ENCODE measurements at regions not wholly inside any gene's neighbourhood (a gene's known extent, or its start where the extent isn't known, plus 50 kb on each side); places are given as distances from the start of the nearest gene placed in this dataset.

DNA sequence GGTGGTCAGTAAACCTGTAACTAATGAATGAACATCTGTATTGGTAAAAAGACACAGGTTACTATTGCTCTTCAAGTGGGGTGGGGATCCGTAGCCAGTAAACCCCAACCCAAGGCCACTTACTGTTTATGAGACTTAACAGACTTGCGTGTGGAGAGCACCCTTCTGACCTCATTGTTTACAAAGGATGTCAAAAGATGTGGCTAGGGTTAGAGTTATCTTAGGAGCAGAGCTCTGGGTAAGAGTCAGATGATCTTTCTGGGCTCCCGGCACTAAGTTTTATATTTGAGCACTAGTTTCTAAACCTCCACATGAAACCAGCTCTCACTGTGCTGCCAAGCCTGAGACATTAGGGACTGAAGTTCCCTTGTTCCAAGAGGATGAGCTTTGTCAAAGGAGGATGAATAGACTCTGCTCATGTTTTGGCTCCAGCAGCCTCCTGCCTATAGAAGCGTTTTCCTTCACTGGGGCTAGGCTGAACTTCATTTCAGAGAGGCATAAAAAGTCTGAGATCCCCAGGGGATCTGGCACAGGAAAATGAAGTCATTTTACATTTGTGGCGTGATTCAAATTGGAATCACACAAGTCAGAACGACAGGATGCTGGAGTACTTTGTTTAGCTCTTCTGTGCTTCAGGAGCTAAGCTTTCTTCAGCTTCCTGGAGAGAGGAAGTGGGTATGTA lies 403.1 kb upstream of the TRIB2 start:
- H3K9me3 Mint-ChIP-seq: peaks cover 0 to 4% (median 0%) of the 10 kb centered on the region in 8 donors
- Histone ChIP-seq H3K4me3 (ENCODE audit: low read length in 2 of 2) (no peak overlapping the region), H3K27ac (ENCODE audit: low read depth, low read length) (no peak overlapping the region), H3K9me3 (ENCODE audit: control insufficient read depth in 1 of 2, low read length in 2 of 2) (no peaks in the 10 kb centered on the region), H3K4me1 (ENCODE audit: insufficient read depth, low read length) (peaks cover 27% of the 10 kb centered on the region), H3K27me3 (ENCODE audit: insufficient read depth, low read length) (no peaks in the 10 kb centered on the region), H3K36me3 (ENCODE audit: insufficient read depth, low read length) (no peaks in the 10 kb centered on the region)
- H3K4me3 Mint-ChIP-seq: no peak overlapping the region
- peaks cover 19 to 35% (median 25%) of the 10 kb centered on the region in 4 donors for H3K4me1 Mint-ChIP-seq
- H3K36me3 Mint-ChIP-seq: no peaks in the 10 kb centered on the region
- intact Hi-C loops (cut with micrococcal nuclease): no loop called here
- ChIA-PET CTCF (ENCODE audit: partially characterized antibody) (interaction anchor here (1.1 kb wide), 1 partner anchor 8 kb away, joined by 3 read pairs; no protein-coding TSS in a partner anchor), POLR2A (ENCODE audit: partially characterized antibody) (interaction anchor here (1.4 kb wide), 1 partner anchor 18 kb away, joined by 3 read pairs; no protein-coding TSS in a partner anchor)
- H3K27ac Mint-ChIP-seq: no peak overlapping the region
- DNase-seq: no peak
- no peaks in the 10 kb centered on the region for H3K27me3 Mint-ChIP-seq

DNA sequence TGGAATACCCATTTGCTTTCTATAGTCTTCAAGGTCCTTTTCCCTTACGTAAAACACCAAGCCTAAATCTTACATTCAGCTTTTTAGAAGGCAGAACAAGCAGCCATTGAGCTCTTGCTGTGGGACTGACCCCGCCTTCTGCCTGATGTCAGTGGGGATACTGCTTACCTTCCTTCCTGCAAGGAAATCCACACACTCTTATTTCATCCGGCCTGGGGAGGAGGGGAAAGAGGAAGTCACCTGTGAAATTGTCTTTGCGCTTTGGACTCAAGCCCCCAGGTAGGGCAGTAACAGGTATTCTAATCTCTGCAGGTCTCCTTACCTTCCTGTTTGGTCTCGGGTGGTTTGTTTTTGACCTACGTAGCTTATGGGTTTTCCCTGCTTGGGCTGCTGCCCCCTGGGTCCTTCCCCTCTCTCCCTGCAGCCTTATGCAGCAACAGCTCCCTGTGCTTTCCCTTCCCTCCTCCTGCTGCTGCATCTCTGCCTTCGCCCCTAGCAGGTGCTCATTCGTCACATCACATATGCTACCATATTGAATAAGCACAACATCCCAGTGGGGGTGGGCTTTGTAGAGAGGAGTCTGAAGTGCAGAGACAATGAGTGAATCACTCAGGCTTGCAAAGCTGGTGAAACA lies 402.5 kb upstream of the TRIB2 start:
- Histone ChIP-seq H3K4me3 (ENCODE audit: low read length in 2 of 2) (no peak overlapping the region), H3K36me3 (ENCODE audit: insufficient read depth, low read length) (no peaks in the 10 kb centered on the region), H3K9me3 (ENCODE audit: control insufficient read depth in 1 of 2, low read length in 2 of 2) (no peaks in the 10 kb centered on the region), H3K4me1 (ENCODE audit: insufficient read depth, low read length) (peaks cover 20% of the 10 kb centered on the region), H3K27me3 (ENCODE audit: insufficient read depth, low read length) (no peaks in the 10 kb centered on the region), H3K27ac (ENCODE audit: low read depth, low read length) (no peak overlapping the region)
- DNase-seq: no peak
- Mint-ChIP-seq H3K9me3 (peaks cover 0 to 4% (median 0%) of the 10 kb centered on the region in 8 donors), H3K4me1 (peaks cover 14 to 30% (median 20%) of the 10 kb centered on the region in 4 donors), H3K36me3 (no peaks in the 10 kb centered on the region), H3K27me3 (no peaks in the 10 kb centered on the region), H3K4me3 (no peak overlapping the region), H3K27ac (no peak overlapping the region)
- CTCF ChIA-PET (ENCODE audit: partially characterized antibody): interaction anchor here (1.1 kb wide), 1 partner anchor 9 kb away, joined by 3 read pairs; no protein-coding TSS in a partner anchor
- POLR2A ChIA-PET (ENCODE audit: partially characterized antibody): interaction anchor here (1.4 kb wide), 1 partner anchor 19 kb away, joined by 3 read pairs; no protein-coding TSS in a partner anchor
- intact Hi-C loops (cut with micrococcal nuclease): no loop called here

DNA sequence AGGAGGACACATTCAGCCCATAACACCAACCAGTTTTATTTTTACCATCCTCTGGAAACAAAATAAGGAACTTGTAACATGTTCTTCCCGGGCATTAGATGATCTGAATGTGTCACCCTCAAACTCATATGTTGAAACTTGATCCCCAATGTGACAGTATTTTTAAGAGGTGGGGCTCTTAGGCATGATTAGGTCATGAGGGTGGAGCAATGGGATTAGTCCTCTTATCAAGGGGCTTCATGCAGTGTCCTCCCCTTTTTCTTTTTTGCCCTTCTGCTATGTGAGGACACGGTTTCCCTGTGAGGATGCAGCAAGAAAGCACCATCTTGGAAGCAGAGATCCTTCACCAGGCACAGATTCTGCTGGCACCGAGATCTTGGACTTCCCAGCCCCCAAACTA lies 401.5 kb upstream of the TRIB2 start:
- no peaks in the 10 kb centered on the region for H3K9me3 ChIP-seq (ENCODE audit: control insufficient read depth in 1 of 2, low read length in 2 of 2)
- CTCF ChIA-PET (ENCODE audit: partially characterized antibody): no interaction called here
- Mint-ChIP-seq H3K27ac (no peak overlapping the region), H3K27me3 (no peaks in the 10 kb centered on the region), H3K4me3 (no peak overlapping the region), H3K4me1 (peaks cover 7 to 20% (median 13%) of the 10 kb centered on the region in 4 donors), H3K9me3 (peaks cover 0 to 4% (median 0%) of the 10 kb centered on the region in 8 donors), H3K36me3 (no peaks in the 10 kb centered on the region)
- no peak overlapping the region for H3K4me3 ChIP-seq (ENCODE audit: low read length in 2 of 2)
- peaks cover 11% of the 10 kb centered on the region for H3K4me1 ChIP-seq (ENCODE audit: insufficient read depth, low read length)
- H3K27me3 ChIP-seq (ENCODE audit: insufficient read depth, low read length): no peaks in the 10 kb centered on the region
- intact Hi-C loops (cut with micrococcal nuclease): no loop called here
- POLR2A ChIA-PET (ENCODE audit: partially characterized antibody): no interaction called here
- no peak overlapping the region for H3K27ac ChIP-seq (ENCODE audit: low read depth, low read length)
- H3K36me3 ChIP-seq (ENCODE audit: insufficient read depth, low read length): no peaks in the 10 kb centered on the region
- DNase-seq: no peak

DNA sequence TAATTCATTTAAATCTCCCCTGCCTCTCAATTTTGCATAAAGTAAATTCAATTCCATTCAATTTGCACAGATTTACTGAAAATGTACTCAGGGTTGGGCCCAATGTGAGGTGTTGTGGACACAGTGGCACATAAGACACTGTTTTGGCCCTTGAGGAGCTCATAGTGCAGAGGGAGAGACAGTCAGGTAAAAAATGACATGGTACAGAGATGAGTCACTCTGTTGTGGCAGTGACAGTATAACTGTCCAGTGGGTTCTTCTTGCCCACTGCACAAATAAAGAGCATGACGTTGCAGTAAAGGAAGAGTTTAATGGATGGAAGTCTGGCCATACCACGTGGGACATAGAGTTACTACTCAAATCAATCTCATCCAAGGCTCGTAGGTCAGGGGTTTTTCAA lies 400.3 kb upstream of the TRIB2 start:
- no peak overlapping the region for H3K27ac Mint-ChIP-seq
- ChIA-PET CTCF (ENCODE audit: partially characterized antibody) (no interaction called here), POLR2A (ENCODE audit: partially characterized antibody) (no interaction called here)
- H3K27me3 Mint-ChIP-seq: no peaks in the 10 kb centered on the region
- H3K9me3 ChIP-seq (ENCODE audit: control insufficient read depth in 1 of 2, low read length in 2 of 2): no peaks in the 10 kb centered on the region
- no peak overlapping the region for H3K4me3 Mint-ChIP-seq
- no peaks in the 10 kb centered on the region for H3K36me3 Mint-ChIP-seq
- H3K27ac ChIP-seq (ENCODE audit: low read depth, low read length): no peak overlapping the region
- H3K4me3 ChIP-seq (ENCODE audit: low read length in 2 of 2): no peak overlapping the region
- intact Hi-C loops (cut with micrococcal nuclease): no loop called here
- no peaks in the 10 kb centered on the region for H3K36me3 ChIP-seq (ENCODE audit: insufficient read depth, low read length)
- DNase-seq: no peak
- no peaks in the 10 kb centered on the region for H3K27me3 ChIP-seq (ENCODE audit: insufficient read depth, low read length)
- H3K4me1 ChIP-seq (ENCODE audit: insufficient read depth, low read length): no peaks in the 10 kb centered on the region
- H3K4me1 Mint-ChIP-seq: peaks cover 0 to 8% (median 5%) of the 10 kb centered on the region in 4 donors
- peaks cover 0 to 4% (median 0%) of the 10 kb centered on the region in 8 donors for H3K9me3 Mint-ChIP-seq

DNA sequence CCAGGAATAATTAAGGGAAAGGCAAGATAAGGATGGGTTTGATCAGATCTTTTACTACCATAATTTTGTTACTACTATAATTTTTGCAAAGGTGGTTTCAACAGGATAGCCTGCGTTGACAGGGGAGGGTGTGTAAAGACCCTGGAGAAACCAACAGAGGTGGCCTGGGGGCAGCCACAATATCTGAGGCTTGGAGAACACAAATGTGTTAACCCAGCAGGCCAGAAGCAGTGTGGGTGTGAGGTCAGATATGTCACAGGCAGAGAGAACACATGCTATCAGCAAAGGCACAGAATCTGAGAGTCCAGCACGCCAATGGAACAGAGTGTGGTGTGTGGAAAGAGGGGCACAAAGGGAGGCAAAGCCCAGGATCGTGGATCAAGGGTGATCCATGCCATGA lies 399.4 kb upstream of the TRIB2 start:
- Histone ChIP-seq H3K4me3 (ENCODE audit: low read length in 2 of 2) (no peak overlapping the region), H3K4me1 (ENCODE audit: insufficient read depth, low read length) (no peaks in the 10 kb centered on the region), H3K27ac (ENCODE audit: low read depth, low read length) (no peak overlapping the region), H3K9me3 (ENCODE audit: control insufficient read depth in 1 of 2, low read length in 2 of 2) (no peaks in the 10 kb centered on the region), H3K27me3 (ENCODE audit: insufficient read depth, low read length) (no peaks in the 10 kb centered on the region), H3K36me3 (ENCODE audit: insufficient read depth, low read length) (no peaks in the 10 kb centered on the region)
- H3K9me3 Mint-ChIP-seq: peaks cover 0 to 4% (median 0%) of the 10 kb centered on the region in 8 donors
- ChIA-PET POLR2A (ENCODE audit: partially characterized antibody) (no interaction called here), CTCF (ENCODE audit: partially characterized antibody) (no interaction called here)
- H3K27me3 Mint-ChIP-seq: no peaks in the 10 kb centered on the region
- intact Hi-C loops (cut with micrococcal nuclease): no loop called here
- no peak for DNase-seq
- H3K4me3 Mint-ChIP-seq: no peak overlapping the region
- peaks cover 0 to 8% (median 5%) of the 10 kb centered on the region in 4 donors for H3K4me1 Mint-ChIP-seq
- no peak overlapping the region for H3K27ac Mint-ChIP-seq
- H3K36me3 Mint-ChIP-seq: no peaks in the 10 kb centered on the region

DNA sequence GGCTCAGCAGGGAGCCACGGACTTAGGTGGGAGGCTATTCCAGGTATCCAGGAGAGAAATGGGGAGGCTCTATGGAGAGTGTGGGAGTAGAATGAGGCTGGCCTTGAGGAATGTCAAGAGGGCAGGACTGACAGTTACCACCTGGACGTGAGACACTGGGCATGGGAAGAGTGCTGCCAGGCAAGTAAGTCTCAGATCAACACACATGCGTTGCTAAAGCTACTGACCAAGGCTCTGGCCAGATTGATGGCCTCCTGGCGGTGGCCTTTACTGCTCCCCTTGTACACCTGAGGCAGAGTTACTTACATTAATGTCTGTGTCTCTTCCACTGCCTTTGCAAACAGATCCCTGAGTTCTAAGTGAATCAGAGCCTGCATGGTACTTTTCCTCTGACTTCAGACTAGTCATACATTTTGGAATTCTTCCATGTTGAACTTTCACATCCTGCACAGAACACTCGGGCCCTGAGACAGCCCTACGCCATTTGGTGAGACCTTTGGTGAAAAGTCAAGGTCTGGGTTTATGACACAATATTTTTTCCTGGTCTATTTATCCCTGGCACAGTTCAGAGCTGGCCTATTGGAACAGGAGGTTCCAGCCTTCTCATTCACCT lies 398.8 kb upstream of the TRIB2 start:
- no peak for DNase-seq
- Histone ChIP-seq H3K4me3 (ENCODE audit: low read length in 2 of 2) (no peak overlapping the region), H3K4me1 (ENCODE audit: insufficient read depth, low read length) (no peaks in the 10 kb centered on the region), H3K27me3 (ENCODE audit: insufficient read depth, low read length) (no peaks in the 10 kb centered on the region), H3K36me3 (ENCODE audit: insufficient read depth, low read length) (no peaks in the 10 kb centered on the region), H3K9me3 (ENCODE audit: control insufficient read depth in 1 of 2, low read length in 2 of 2) (no peaks in the 10 kb centered on the region), H3K27ac (ENCODE audit: low read depth, low read length) (no peak overlapping the region)
- intact Hi-C loops (cut with micrococcal nuclease): no loop called here
- POLR2A ChIA-PET (ENCODE audit: partially characterized antibody): no interaction called here
- H3K27me3 Mint-ChIP-seq: no peaks in the 10 kb centered on the region
- H3K36me3 Mint-ChIP-seq: no peaks in the 10 kb centered on the region
- CTCF ChIA-PET (ENCODE audit: partially characterized antibody): interaction anchor here (1.0 to 1.9 kb wide), 3 partner anchors 11 to 455 kb away, joined by 3 to 7 read pairs (median 4); no protein-coding TSS in a partner anchor
- H3K4me1 Mint-ChIP-seq: peaks cover 0 to 8% (median 5%) of the 10 kb centered on the region in 4 donors
- no peaks in the 10 kb centered on the region for H3K9me3 Mint-ChIP-seq
- H3K4me3 Mint-ChIP-seq: no peak overlapping the region
- peak overlapping the region in 1 of 7 donors; percentile 7 for H3K27ac Mint-ChIP-seq

DNA sequence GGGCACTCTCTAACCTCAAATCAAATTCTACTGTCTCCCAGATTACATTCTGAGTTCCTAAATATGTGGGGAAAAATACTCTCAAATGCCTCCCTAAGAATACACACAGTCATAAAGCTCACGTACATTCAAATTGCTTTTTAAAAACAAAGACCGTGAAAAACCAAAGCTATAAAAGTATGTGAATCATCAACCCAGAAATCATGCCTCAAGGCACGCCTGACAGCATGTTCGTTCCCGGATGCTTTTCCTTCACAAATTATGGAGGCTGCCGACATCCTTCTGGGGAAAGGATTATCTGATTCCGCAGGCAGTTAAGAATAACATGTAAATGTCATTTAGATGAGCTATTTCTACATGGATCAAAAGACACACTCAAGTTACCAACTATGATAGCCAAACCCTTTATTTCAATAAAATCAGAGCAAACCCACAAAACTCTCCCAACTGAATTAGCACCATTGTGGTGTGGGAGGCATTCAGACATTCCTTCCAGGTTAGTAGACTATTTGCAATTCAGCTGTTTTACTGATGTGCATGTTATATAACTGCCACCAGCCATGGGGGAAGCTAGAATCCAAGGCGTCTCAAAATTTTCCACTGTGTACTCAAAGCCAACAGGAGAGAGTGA lies 398.2 kb upstream of the TRIB2 start:
- intact Hi-C loops (cut with micrococcal nuclease): no loop called here
- ChIA-PET CTCF (ENCODE audit: partially characterized antibody) (interaction anchor here (1.0 to 1.9 kb wide), 3 partner anchors 11 to 455 kb away, joined by 3 to 7 read pairs (median 4); no protein-coding TSS in a partner anchor), POLR2A (ENCODE audit: partially characterized antibody) (no interaction called here)
- no peaks in the 10 kb centered on the region for H3K9me3 ChIP-seq (ENCODE audit: control insufficient read depth in 1 of 2, low read length in 2 of 2)
- H3K27ac Mint-ChIP-seq: no peak overlapping the region
- DNase-seq: no peak
- H3K36me3 ChIP-seq (ENCODE audit: insufficient read depth, low read length): no peaks in the 10 kb centered on the region
- no peaks in the 10 kb centered on the region for H3K4me1 ChIP-seq (ENCODE audit: insufficient read depth, low read length)
- no peaks in the 10 kb centered on the region for H3K9me3 Mint-ChIP-seq
- peaks cover 0 to 8% (median 4%) of the 10 kb centered on the region in 4 donors for H3K4me1 Mint-ChIP-seq
- H3K4me3 Mint-ChIP-seq: no peak overlapping the region
- H3K27ac ChIP-seq (ENCODE audit: low read depth, low read length): no peak overlapping the region
- H3K4me3 ChIP-seq (ENCODE audit: low read length in 2 of 2): no peak overlapping the region
- no peaks in the 10 kb centered on the region for H3K27me3 ChIP-seq (ENCODE audit: insufficient read depth, low read length)
- no peaks in the 10 kb centered on the region for H3K36me3 Mint-ChIP-seq
- H3K27me3 Mint-ChIP-seq: no peaks in the 10 kb centered on the region

Data from CD4-positive, alpha-beta memory T cell (primary cell).